Neural cell (in vitro differentiated cells): ENCODE measurements at regions not wholly inside any gene's neighbourhood (a gene's known extent, or its start where the extent isn't known, plus 50 kb on each side); places are given as distances from the start of the nearest gene placed in this dataset.

Experiments used
- CTCF ChIP-seq: fragments of 450-650 bp; IDR thresholded peaks from 2 replicates; pipeline ENCODE4 v1.5.1; 2014; ENCODE audit warnings: antibody characterized with exemption, mild to moderate bottlenecking, moderate library complexity; ENCODE audit not compliant: poor library complexity, severe bottlenecking
- EZH2 ChIP-seq: fragments of 200-600, 300-800 bp; shearing (Covaris generic), sonication (generic); IDR thresholded peaks from 2 replicates; pipeline ENCODE4 v1.6.1; 2014; ENCODE audit warnings: antibody characterized with exemption, low read length, borderline replicate concordance, mild to moderate bottlenecking; ENCODE audit not compliant: insufficient read depth, poor library complexity, severe bottlenecking
- MXI1 ChIP-seq: fragments of 450-650 bp; conservative IDR thresholded peaks from 2 replicates; pipeline ENCODE4 v1.6.1; 2014; ENCODE audit warnings: antibody characterized with exemption, mild to moderate bottlenecking; ENCODE audit not compliant: poor library complexity, severe bottlenecking
- POLR2AphosphoS5 ChIP-seq: IDR thresholded peaks from 2 replicates; pipeline ENCODE4 v1.6.1; 2012
- REST ChIP-seq: IDR thresholded peaks from 2 replicates; pipeline ENCODE4 v1.6.1; 2012; ENCODE audit warnings: borderline replicate concordance
- SMC3 ChIP-seq: fragments of 450-650 bp; conservative IDR thresholded peaks from 2 replicates; pipeline ENCODE4 v1.6.1; 2014; ENCODE audit warnings: antibody characterized with exemption, mild to moderate bottlenecking, moderate library complexity; ENCODE audit not compliant: poor library complexity
- TAF1 ChIP-seq: IDR thresholded peaks from 2 replicates; pipeline ENCODE4 v1.6.1; 2012; ENCODE audit warnings: low read depth

GRCh38 chr2:53253244-53253643 is 514.4 kb upstream of the CHAC2 start:
- TF ChIP-seq POLR2AphosphoS5 = no peak
- TF ChIP-seq CTCF = no peak
- no peak for TF ChIP-seq REST
- no peak for TF ChIP-seq EZH2
- TF ChIP-seq TAF1 = no peak
- no peak for TF ChIP-seq MXI1
- TF ChIP-seq SMC3 = no peak
